Omental fat pad (tissue), 3 donors: ENCODE measurements at regions not wholly inside any gene's neighbourhood (a gene's known extent, or its start where the extent isn't known, plus 50 kb on each side); places are given as distances from the start of the nearest gene placed in this dataset.

Experiments used
- ATAC-seq: fragments of 150-250 bp; one replicate; pipeline ENCODE4 v1.9.1; 2016; ENCODE audit warnings: mild to moderate bottlenecking, moderate library complexity; ENCODE audit not compliant: low FRiP score
- DNase-seq: peaks from one replicate; pipeline ENCODE4 v3.0.0-alpha.2; 2019; ENCODE audit warnings: low spot score
- CTCF ChIP-seq, 3 donors: fragments of 450-650 bp; IDR thresholded peaks; one replicate each; pipeline ENCODE4 v1.5.1; 2016 to 2017; ENCODE audit warnings: antibody characterized with exemption in 3 of 3, mild to moderate bottlenecking in 3 of 3, moderate library complexity in 2 of 3

- no peak for ATAC-seq
- no peak for DNase-seq
- no peak for TF ChIP-seq CTCF (IDR thresholded peaks at IDR 0.05)
These were observed 383.5 kb upstream of the LCORL start for GRCh38 chr4:18405054-18405453.

- ATAC-seq: no peak
- TF ChIP-seq CTCF (IDR thresholded peaks at IDR 0.05): no peak
- no peak for DNase-seq
These were observed 383.1 kb upstream of the LCORL start for GRCh38 chr4:18404642-18405041.

GRCh38 chr4:18403327-18403726 is 381.8 kb upstream of the LCORL start:
- TF ChIP-seq CTCF (IDR thresholded peaks at IDR 0.05): no peak
- no peak for DNase-seq
- no peak for ATAC-seq

DNA sequence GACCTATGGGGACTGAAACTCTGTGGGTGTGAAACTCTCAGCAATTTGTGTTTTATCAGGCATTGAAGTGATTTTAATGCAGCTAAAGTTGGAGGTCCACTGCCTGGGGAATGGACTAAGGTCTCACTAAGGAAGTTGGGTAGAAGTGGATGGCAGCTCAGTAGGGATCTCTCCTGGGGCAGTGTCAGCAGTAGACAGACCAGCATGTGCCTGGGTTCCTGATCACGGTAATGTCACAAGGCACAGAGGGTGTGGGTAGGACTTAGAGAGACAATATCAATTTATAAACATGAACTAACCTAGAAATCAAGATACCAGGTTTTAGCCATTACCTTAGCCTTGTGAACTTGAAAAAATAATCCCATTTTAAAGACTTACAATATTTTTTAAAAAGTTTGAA is 380.3 kb upstream of the LCORL start:
- no peak for TF ChIP-seq CTCF (IDR thresholded peaks at IDR 0.05)
- DNase-seq (no peak), ATAC-seq (no peak)

DNA sequence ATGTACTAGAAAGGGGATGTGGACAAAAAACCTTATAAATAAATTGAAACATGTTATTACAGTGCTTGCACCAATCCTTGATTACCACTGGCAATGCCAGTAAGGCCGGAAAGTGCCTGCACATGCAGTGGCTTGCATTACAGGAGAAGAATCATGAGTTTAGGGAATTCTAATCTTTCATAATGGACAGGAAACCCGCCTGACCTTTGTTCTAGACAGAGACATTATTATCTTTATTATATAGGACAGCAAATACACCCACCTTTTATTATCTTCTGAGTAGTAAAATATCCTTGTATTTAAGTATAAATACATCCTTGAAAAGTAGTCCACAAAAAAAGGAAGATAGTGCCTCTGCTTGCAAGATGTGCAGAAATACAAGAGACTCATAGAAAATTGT is 379.9 kb upstream of the LCORL start:
- TF ChIP-seq CTCF (IDR thresholded peaks at IDR 0.05): no peak
- DNase-seq: no peak
- ATAC-seq: no peak

GRCh38 chr4:18398661-18399060 is 377.1 kb upstream of the LCORL start:
- DNase-seq: no peak
- TF ChIP-seq CTCF (IDR thresholded peaks at IDR 0.05): no peak
- no peak for ATAC-seq

DNA sequence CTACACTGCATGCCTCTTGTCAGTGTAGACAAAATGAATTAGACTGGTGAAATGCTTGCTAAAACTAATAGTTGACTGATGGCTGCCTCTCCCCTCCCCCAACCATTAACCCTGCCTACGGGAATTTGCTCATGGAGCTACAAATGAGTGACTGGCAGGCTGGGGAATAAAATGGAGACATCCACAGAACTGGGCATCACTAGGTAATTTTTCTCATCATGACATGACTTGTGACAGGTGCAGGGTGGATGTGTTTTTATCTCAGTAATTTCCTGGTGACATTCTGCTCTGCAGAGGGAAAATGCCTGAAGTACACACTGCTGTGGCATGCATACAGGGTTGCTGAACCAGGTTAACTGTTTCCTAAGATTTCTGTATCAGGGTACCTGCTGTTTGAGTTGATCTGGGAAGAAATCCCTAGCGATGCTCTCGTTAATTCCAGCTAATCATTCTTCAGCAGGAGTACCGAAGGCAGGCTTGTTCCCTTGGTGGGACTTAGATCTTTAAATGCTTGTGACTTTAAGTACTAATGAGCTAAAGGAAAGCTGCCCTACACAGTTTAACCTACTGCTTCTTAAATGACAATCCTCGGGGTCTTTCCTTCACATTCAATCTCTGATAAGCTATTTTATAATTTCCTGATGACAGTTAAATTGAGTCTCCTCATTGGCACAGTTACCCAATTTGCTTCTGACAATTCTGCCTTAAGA is 376.3 kb upstream of the LCORL start:
- TF ChIP-seq CTCF (IDR thresholded peaks at IDR 0.05): no peak
- DNase-seq: no peak
- ATAC-seq: no peak
